ENCODE measurements at regions not wholly inside any gene's neighbourhood (a gene's known extent, or its start where the extent isn't known, plus 50 kb on each side); places are given as distances from the start of the nearest gene placed in this dataset.

GRCh38 chr5:68379275-68380036 lies 163.9 kb downstream of the PIK3R1 start:
- no peak for DNase-seq (ENCODE audit: low read depth)

GRCh38 chr5:68380078-68380477 lies 164.5 kb downstream of the PIK3R1 start:
- DNase-seq (ENCODE audit: low read depth) = no peak

GRCh38 chr5:68381060-68381459 lies 165.5 kb downstream of the PIK3R1 start:
- DNase-seq (ENCODE audit: low read depth) = no peak

GRCh38 chr5:68381909-68382308 lies 166.4 kb downstream of the PIK3R1 start:
- DNase-seq (ENCODE audit: low read depth) = no peak

- no peak for DNase-seq (ENCODE audit: low read depth)
These were observed 167.1 kb downstream of the PIK3R1 start for GRCh38 chr5:68382640-68383039.

GRCh38 chr5:68383888-68384310 lies 168.3 kb downstream of the PIK3R1 start:
- no peak for DNase-seq (ENCODE audit: low read depth)

- no peak for DNase-seq (ENCODE audit: low read depth)
These were observed 169.5 kb downstream of the PIK3R1 start for GRCh38 chr5:68384936-68385594.

- no peak for DNase-seq (ENCODE audit: low read depth)
These were observed 170.4 kb downstream of the PIK3R1 start for GRCh38 chr5:68385936-68386335.

GRCh38 chr5:68387074-68387796 lies 171.7 kb downstream of the PIK3R1 start:
- no peak for DNase-seq (ENCODE audit: low read depth)

GRCh38 chr5:68389618-68390017 lies 174.1 kb downstream of the PIK3R1 start:
- no peak for DNase-seq (ENCODE audit: low read depth)

- DNase-seq (ENCODE audit: low read depth) = no peak
These were observed 177.1 kb downstream of the PIK3R1 start for GRCh38 chr5:68392617-68393016.

GRCh38 chr5:68395302-68395701 lies 179.7 kb downstream of the PIK3R1 start:
- no peak for DNase-seq (ENCODE audit: low read depth)

GRCh38 chr5:68395926-68396511 lies 180.5 kb downstream of the PIK3R1 start:
- DNase-seq (ENCODE audit: low read depth) = no peak

- no peak for DNase-seq (ENCODE audit: low read depth)
These were observed 181.2 kb downstream of the PIK3R1 start for GRCh38 chr5:68396722-68397121.

- no peak for DNase-seq (ENCODE audit: low read depth)
These were observed 182.7 kb downstream of the PIK3R1 start for GRCh38 chr5:68398146-68398812.

GRCh38 chr5:68403301-68403700 lies 187.7 kb downstream of the PIK3R1 start:
- DNase-seq (ENCODE audit: low read depth) = no peak

GRCh38 chr5:68404246-68404645 lies 188.7 kb downstream of the PIK3R1 start:
- DNase-seq (ENCODE audit: low read depth) = no peak

GRCh38 chr5:68405026-68405684 lies 189.6 kb downstream of the PIK3R1 start:
- no peak for DNase-seq (ENCODE audit: low read depth)

- DNase-seq (ENCODE audit: low read depth) = no peak
These were observed 190.5 kb downstream of the PIK3R1 start for GRCh38 chr5:68405784-68406743.

- DNase-seq (ENCODE audit: low read depth) = no peak
These were observed 191.2 kb downstream of the PIK3R1 start for GRCh38 chr5:68406767-68407241.
